Fibroblast of lung (primary cell): ENCODE measurements at regions not wholly inside any gene's neighbourhood (a gene's known extent, or its start where the extent isn't known, plus 50 kb on each side); places are given as distances from the start of the nearest gene placed in this dataset.

Experiments
- DNase-seq, 2 donors: peaks; one replicate each; pipeline versions ENCODE4 v3.0.0 to v3.0.0-alpha.2; 2010; ENCODE audit warnings: low read depth in 2 of 2
- H2AFZ ChIP-seq: 2 replicates; pipeline ENCODE4 v1.5.1; 2012; ENCODE audit warnings: low read length, control low read depth, inconsistent platforms
- H3K27ac ChIP-seq: 2 replicates; pipeline ENCODE4 v1.5.1; 2011; ENCODE audit warnings: low read length, control low read depth; ENCODE audit not compliant: insufficient read depth
- H3K27me3 ChIP-seq: 2 replicates; pipeline ENCODE4 v1.5.1; 2011; ENCODE audit warnings: mild to moderate bottlenecking, low read length; ENCODE audit not compliant: control insufficient read depth, insufficient read depth
- H3K36me3 ChIP-seq: 2 replicates; pipeline ENCODE4 v1.5.1; 2011; ENCODE audit warnings: low read length; ENCODE audit not compliant: control insufficient read depth, insufficient read depth
- H3K4me1 ChIP-seq: 2 replicates; pipeline ENCODE4 v1.5.1; 2011; ENCODE audit warnings: low read length; ENCODE audit not compliant: control insufficient read depth, insufficient read depth; ENCODE audit errors: extremely low read depth
- H3K4me2 ChIP-seq: 2 replicates; pipeline ENCODE4 v1.5.1; 2011; ENCODE audit warnings: low read length, control low read depth; ENCODE audit not compliant: insufficient read depth; ENCODE audit errors: extremely low read depth
- H3K4me3 ChIP-seq, 4 experiments: fragments of 200-600 bp in 1 of 4; sonication (generic) in 1 of 4; replicated peaks in 1 of 4; 2 replicates each; pipeline ENCODE4 v1.5.1; 2011 to 2016; ENCODE audit warnings: low read length in 4 of 4, low read depth in 3 of 4, mild to moderate bottlenecking in 3 of 4, control low read depth in 2 of 4, inconsistent platforms in 1 of 4, mixed read lengths in 1 of 4; ENCODE audit not compliant: insufficient read depth in 1 of 4; ENCODE audit errors: control extremely low read depth in 1 of 4
- H3K79me2 ChIP-seq: 2 replicates; pipeline ENCODE4 v1.5.1; 2012; ENCODE audit warnings: mild to moderate bottlenecking, low read length, inconsistent platforms; ENCODE audit not compliant: control insufficient read depth, insufficient read depth
- H3K9ac ChIP-seq: 2 replicates; pipeline ENCODE4 v1.5.1; 2011; ENCODE audit warnings: mild to moderate bottlenecking, low read length, control low read depth; ENCODE audit not compliant: insufficient read depth
- H3K9me3 ChIP-seq: 2 replicates; pipeline ENCODE4 v1.5.1; 2012; ENCODE audit warnings: low read depth, low read length; ENCODE audit not compliant: control insufficient read depth, insufficient read depth
- H4K20me1 ChIP-seq: 2 replicates; pipeline ENCODE4 v1.5.1; 2011; ENCODE audit warnings: low read length; ENCODE audit not compliant: control insufficient read depth, insufficient read depth; ENCODE audit errors: extremely low read depth
- CTCF ChIP-seq, 2 donors: IDR thresholded peaks in 1 of 2; conservative IDR thresholded peaks in 1 of 2; 1 replicate in 1 of 2; 2 replicates in 1 of 2; pipeline ENCODE4 v1.5.1; 2011 to 2012; ENCODE audit warnings: low read length in 2 of 2, control low read depth in 1 of 2, inconsistent platforms in 1 of 2, low read depth in 1 of 2, mild to moderate bottlenecking in 1 of 2
- EZH2 ChIP-seq: IDR thresholded peaks from 2 replicates; pipeline ENCODE4 v1.5.1; 2012; ENCODE audit warnings: low read length, control low read depth, mild to moderate bottlenecking; ENCODE audit errors: missing control alignments

- Histone ChIP-seq H3K27ac (no peak overlapping the region), H3K36me3 (no peaks in the 10 kb centered on the region), H4K20me1 (no peaks in the 10 kb centered on the region), H3K27me3 (no peaks in the 10 kb centered on the region), H2AFZ (no peak overlapping the region), H3K9ac (no peak overlapping the region), H3K4me2 (no peak overlapping the region), H3K4me3 (no peak overlapping the region), H3K79me2 (no peaks in the 10 kb centered on the region), H3K9me3 (no peaks in the 10 kb centered on the region), H3K4me1 (no peaks in the 10 kb centered on the region)
- TF ChIP-seq CTCF (conservative IDR thresholded peaks at IDR 0.05 in 1 of 2, IDR thresholded peaks at IDR 0.05 in 1 of 2; ENCODE audit: low read depth in 1 of 2, low read length in 2 of 2) = no peak
- TF ChIP-seq EZH2 = no peak
- DNase-seq = no peak
Measured at GRCh38 chr5:109620651-109621050, 69.1 kb upstream of the MAN2A1 start.

- Histone ChIP-seq H3K4me3 (no peak overlapping the region), H3K4me1 (no peaks in the 10 kb centered on the region), H2AFZ (no peak overlapping the region), H3K36me3 (no peaks in the 10 kb centered on the region), H3K27ac (no peak overlapping the region), H3K4me2 (no peak overlapping the region), H4K20me1 (no peaks in the 10 kb centered on the region), H3K79me2 (no peaks in the 10 kb centered on the region), H3K9ac (no peak overlapping the region), H3K27me3 (no peaks in the 10 kb centered on the region), H3K9me3 (no peaks in the 10 kb centered on the region)
- no peak for DNase-seq
- TF ChIP-seq CTCF (conservative IDR thresholded peaks at IDR 0.05 in 1 of 2, IDR thresholded peaks at IDR 0.05 in 1 of 2; ENCODE audit: low read depth in 1 of 2, low read length in 2 of 2) (no peak), EZH2 (no peak)
Measured at GRCh38 chr5:109619606-109620005, 70.1 kb upstream of the MAN2A1 start.

GRCh38 chr5:109619021-109619460 lies 70.7 kb upstream of the MAN2A1 start:
- H3K27ac ChIP-seq = no peak overlapping the region
- no peak overlapping the region for H3K4me3 ChIP-seq
- no peak overlapping the region for H3K9ac ChIP-seq
- H3K4me1 ChIP-seq = no peaks in the 10 kb centered on the region
- TF ChIP-seq EZH2 (no peak), CTCF (conservative IDR thresholded peaks at IDR 0.05 in 1 of 2, IDR thresholded peaks at IDR 0.05 in 1 of 2; ENCODE audit: low read depth in 1 of 2, low read length in 2 of 2) (no peak)
- no peaks in the 10 kb centered on the region for H3K9me3 ChIP-seq
- no peaks in the 10 kb centered on the region for H3K27me3 ChIP-seq
- H3K4me2 ChIP-seq = no peak overlapping the region
- H3K36me3 ChIP-seq = no peaks in the 10 kb centered on the region
- DNase-seq = no peak
- no peak overlapping the region for H2AFZ ChIP-seq
- H3K79me2 ChIP-seq = no peaks in the 10 kb centered on the region
- no peaks in the 10 kb centered on the region for H4K20me1 ChIP-seq
